ENCODE measurements at regions not wholly inside any gene's neighbourhood (a gene's known extent, or its start where the extent isn't known, plus 50 kb on each side); places are given as distances from the start of the nearest gene placed in this dataset.

DNA sequence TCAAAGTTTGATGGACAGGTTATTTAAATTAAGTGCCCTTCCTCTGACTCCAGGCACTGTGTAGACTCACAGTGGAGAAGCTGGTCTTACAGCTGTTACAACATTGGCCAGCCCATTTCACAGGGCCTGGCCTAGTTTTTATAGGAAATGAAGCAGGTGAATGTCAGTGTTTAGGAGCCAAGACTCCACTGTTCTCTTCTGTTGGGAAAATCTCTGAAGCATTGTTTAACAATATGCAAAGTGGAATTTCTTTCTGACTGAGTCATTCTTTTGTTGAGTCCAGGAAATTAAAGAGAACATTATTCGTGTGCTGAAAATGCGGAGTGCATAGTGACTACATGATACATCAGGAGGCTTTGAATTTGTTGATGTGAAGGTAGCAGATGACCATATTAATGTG lies 64.7 kb downstream of the ARRDC4 start:
- DNase-seq = no peak

GRCh38 chr15:98034731-98035130 lies 74.2 kb downstream of the ARRDC4 start:
- no peak for DNase-seq

- no peak for DNase-seq
Observed at GRCh38 chr15:98035134-98035533, 74.6 kb downstream of the ARRDC4 start.

DNA sequence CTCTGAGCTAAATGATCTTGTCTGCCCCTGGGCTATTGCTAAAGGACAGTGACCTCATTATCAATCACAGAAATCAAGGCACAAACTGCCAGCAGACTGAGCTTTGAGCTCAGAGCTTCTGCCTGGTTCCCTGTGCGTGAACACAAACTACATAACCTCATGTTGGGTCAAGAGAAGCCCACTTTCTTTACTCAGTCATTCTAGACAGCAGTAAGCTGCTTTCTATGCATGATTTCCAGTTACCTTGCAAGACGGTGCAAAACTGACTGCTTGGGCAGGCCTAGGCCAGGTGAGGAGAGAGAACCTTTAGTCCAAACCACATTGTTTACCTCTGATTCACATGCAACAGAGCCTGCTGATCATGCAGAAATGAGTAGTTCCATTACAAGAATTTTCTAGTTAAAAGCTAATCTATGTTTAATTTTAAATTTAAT lies 75.1 kb downstream of the ARRDC4 start:
- DNase-seq = no peak

DNA sequence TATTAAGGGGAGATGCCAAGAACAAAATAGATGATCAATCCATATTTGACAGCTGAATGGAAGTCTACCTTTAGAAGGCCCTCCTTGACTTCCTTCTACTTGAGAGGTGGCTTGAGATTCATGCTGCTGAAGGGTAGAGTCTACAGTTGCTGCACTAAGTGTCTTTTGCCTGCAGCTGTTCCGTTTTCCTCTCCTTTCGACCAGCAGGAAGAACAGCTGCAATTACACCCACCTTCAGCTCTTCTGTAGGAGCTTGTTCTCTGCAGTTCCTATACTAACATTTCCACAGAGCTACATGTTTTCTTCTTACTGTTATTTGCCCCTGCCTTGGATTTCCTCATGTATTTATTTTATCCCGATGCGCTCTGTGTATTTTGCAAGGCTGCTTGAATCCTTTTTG lies 79.1 kb downstream of the ARRDC4 start:
- DNase-seq = no peak

GRCh38 chr15:98040146-98040545 lies 79.6 kb downstream of the ARRDC4 start:
- DNase-seq = no peak

- DNase-seq = no peak
Observed at GRCh38 chr15:98043160-98044014, 82.9 kb downstream of the ARRDC4 start.

- DNase-seq = no peak
Observed at GRCh38 chr15:98051734-98052133, 91.2 kb downstream of the ARRDC4 start.

- no peak for DNase-seq
Observed at GRCh38 chr15:98057453-98057852, 97.0 kb downstream of the ARRDC4 start.

DNA sequence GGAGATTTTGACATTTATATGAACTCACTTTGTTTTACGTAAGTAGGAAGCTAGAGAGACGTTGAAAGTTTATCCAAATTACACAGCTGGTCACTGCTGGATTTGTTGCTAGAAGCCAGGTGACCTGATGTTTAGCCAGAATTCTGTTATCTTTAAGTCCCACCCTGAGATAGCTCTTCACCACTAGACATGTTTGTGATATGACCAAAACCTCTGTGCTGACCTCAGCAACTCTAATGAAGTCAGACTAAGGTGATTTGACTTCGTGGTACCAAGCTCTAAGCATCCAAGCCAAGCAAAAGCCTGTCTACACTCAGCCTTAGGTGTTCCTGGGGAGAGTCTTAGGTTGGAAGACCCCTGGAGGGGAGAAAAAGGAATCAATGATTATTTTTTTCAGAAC lies 102.4 kb downstream of the ARRDC4 start:
- no peak for DNase-seq

DNA sequence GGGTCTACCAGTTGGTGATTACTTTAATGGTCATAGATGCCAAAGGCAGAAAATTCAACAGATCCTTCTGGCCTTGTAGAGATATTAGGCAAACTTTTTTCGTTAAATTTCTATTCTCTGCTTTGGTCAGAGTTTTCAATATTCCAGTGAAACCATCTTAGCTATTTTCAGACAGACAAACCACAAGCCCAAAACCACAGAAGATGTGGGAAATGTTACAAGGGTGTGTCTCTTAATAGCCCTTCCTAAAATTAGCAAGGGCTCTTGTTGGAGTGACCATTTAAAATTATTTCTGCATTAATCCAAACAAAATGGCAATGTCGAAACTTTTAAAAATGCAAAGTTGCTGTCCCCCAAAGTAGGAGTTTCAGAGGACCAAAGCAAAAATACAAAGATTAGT lies 102.8 kb downstream of the ARRDC4 start:
- no peak for DNase-seq

DNA sequence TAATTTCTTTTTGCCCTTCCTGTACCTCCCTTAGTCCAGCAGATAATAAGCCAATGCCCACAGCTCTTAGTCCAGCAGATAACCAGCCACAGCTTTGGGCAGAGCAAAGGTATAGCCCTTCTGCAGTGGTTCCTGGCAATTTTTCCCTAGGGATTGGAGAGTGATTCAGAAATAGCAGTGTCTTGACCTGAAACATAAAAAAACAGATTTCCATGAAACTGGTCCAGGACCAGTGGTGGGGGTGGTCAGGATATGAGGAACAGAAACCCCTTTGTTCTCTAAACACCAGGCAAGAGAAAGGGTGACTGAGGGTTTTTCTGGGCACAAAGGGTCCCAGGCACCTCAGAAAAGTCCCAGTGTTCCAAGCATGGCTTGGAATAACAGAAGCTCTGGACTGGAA lies 103.4 kb downstream of the ARRDC4 start:
- no peak for DNase-seq

- DNase-seq = no peak
Observed at GRCh38 chr15:98067339-98067738, 106.8 kb downstream of the ARRDC4 start.

GRCh38 chr15:98069256-98069655 lies 108.8 kb downstream of the ARRDC4 start:
- no peak for DNase-seq

DNA sequence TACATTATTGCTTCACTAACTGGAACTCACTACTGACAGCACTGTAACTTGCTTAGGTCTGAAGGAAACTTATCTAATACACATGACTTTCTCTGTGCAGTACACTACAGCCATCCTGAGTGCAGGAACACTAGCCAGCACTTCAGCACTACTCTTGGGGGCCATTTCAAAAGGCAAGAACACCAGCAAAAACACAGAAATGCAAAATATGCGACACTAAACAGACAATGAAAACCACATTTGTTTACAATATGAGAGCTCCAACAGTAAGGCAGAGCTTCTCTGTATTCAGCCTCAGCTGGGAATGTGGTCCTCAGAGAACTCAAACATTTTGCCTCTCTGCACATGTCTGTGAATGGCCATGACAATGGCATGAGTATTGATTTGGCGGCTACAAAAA lies 109.6 kb downstream of the ARRDC4 start:
- DNase-seq = no peak

DNA sequence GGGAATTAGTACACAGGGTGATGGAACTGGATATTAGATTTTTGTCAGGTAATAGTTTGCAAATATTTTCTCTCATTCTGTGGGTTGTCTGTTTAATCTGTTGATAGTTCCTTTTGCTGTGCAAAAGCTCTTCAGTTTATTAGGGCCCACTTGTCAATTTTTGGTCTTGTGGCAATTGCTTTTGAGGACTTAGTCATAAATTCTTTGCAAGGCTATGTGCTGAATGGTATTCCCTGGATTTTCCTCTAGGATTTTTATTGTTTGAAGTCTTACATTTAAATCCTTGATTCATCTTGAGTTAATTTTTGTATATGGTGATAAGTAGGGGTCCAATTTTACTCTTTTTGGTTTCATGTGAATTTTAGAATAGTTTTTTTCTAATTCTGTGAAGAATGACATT lies 111.3 kb downstream of the ARRDC4 start:
- no peak for DNase-seq

- no peak for DNase-seq
Observed at GRCh38 chr15:98075441-98075840, 114.9 kb downstream of the ARRDC4 start.

GRCh38 chr15:98076021-98076816 lies 115.7 kb downstream of the ARRDC4 start:
- no peak for DNase-seq

GRCh38 chr15:98077186-98077585 lies 116.7 kb downstream of the ARRDC4 start:
- DNase-seq = no peak

GRCh38 chr15:98080791-98081190 lies 120.3 kb downstream of the ARRDC4 start:
- no peak for DNase-seq

GRCh38 chr15:98083203-98083910 lies 122.9 kb downstream of the ARRDC4 start:
- DNase-seq = no peak

DNA sequence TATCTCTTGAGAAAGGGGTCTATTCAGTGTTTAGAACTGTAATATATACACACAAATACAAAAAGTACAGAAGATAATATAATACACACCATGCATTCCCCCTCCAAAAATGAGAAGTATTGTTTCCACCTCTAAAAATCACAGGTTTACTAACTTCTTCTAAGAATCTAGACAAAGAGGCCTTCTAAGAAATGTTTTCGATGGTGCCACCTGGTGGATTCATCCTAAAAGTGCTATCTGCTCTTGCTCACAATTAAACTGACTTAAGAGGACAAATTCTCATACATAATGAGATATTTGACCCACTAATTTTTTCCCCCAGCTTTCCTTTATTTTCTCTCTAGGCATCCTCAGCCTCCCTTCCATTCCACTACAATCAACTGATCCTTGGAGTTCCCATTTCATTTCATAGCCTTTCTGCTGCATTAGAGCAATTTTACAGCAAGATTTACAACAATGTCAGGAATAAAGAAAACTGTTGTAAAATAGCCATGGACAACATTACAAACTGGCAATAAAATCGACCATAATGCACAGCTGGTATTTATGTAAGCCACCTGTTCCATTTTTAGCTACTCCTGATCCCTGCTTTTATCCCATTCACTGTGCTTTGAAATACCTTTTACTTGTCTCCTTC lies 124.6 kb downstream of the ARRDC4 start:
- peak; percentile 72 for DNase-seq

Measured in renal pelvis (tissue), 1 donor.